HEK293T (cell line): ENCODE measurements at regions not wholly inside any gene's neighbourhood (a gene's known extent, or its start where the extent isn't known, plus 50 kb on each side); places are given as distances from the start of the nearest gene placed in this dataset.

ENCODE experiments used
- CTCF ChIA-PET: fragments of 350-600 bp; formaldehyde crosslinking; extraction: SDS; loops from one replicate; lab custom pipeline; 2021; ENCODE audit warnings: antibody characterized with exemption, inconsistent platforms; lab: Yijun Ruan, JAX
- POLR2A ChIA-PET: fragments of 350-600 bp; formaldehyde crosslinking; extraction: SDS; loops from one replicate; lab custom pipeline; 2020; ENCODE audit warnings: antibody characterized with exemption, inconsistent platforms; lab: Yijun Ruan, JAX
- DNase-seq: peaks from one replicate; pipeline ENCODE4 v3.0.0; 2012; ENCODE audit warnings: mixed read lengths; ENCODE audit errors: extremely low spot score
- ARNT ChIP-seq: fragments of 450-650 bp; IDR thresholded peaks from 2 replicates; pipeline ENCODE4 v1.6.1; 2017; ENCODE audit warnings: mild to moderate bottlenecking
- BHLHE40 ChIP-seq: fragments of 450-650 bp; IDR thresholded peaks from 2 replicates; pipeline ENCODE4 v1.6.1; 2016; ENCODE audit warnings: mild to moderate bottlenecking, moderate library complexity, borderline replicate concordance
- CTBP1 ChIP-seq: fragments of 450-650 bp; IDR thresholded peaks from 2 replicates; pipeline ENCODE4 v1.6.1; 2016; ENCODE audit warnings: borderline replicate concordance
- ELF4 ChIP-seq: fragments of 450-650 bp; IDR thresholded peaks from 2 replicates; pipeline ENCODE4 v1.6.1; 2017; ENCODE audit warnings: antibody characterized with exemption
- FOXA1 ChIP-seq: fragments of 450-650 bp; IDR thresholded peaks from 2 replicates; pipeline ENCODE4 v1.6.1; 2016; ENCODE audit warnings: mild to moderate bottlenecking
- FOXK2 ChIP-seq: fragments of 450-650 bp; IDR thresholded peaks from 2 replicates; pipeline ENCODE4 v1.6.1; 2016; ENCODE audit warnings: mild to moderate bottlenecking
- FOXM1 ChIP-seq: fragments of 450-650 bp; IDR thresholded peaks from 2 replicates; pipeline ENCODE4 v1.6.1; 2017; ENCODE audit warnings: mild to moderate bottlenecking, borderline replicate concordance
- HDGF ChIP-seq: fragments of 450-650 bp; IDR thresholded peaks from 2 replicates; pipeline ENCODE4 v1.6.1; 2017; ENCODE audit warnings: antibody characterized with exemption, borderline replicate concordance
- L3MBTL2 ChIP-seq: fragments of 450-650 bp; conservative IDR thresholded peaks from 2 replicates; pipeline ENCODE4 v1.6.1; 2016; ENCODE audit warnings: mild to moderate bottlenecking
- LEF1 ChIP-seq: fragments of 450-650 bp; IDR thresholded peaks from 2 replicates; pipeline ENCODE4 v1.6.1; 2017; ENCODE audit warnings: mild to moderate bottlenecking, borderline replicate concordance
- NFRKB ChIP-seq: fragments of 450-650 bp; IDR thresholded peaks from 2 replicates; pipeline ENCODE4 v1.6.1; 2016; ENCODE audit warnings: mild to moderate bottlenecking, moderate library complexity
- SP1 ChIP-seq: fragments of 450-650 bp; IDR thresholded peaks from 2 replicates; pipeline ENCODE4 v1.6.1; 2017
- SUZ12 ChIP-seq: fragments of 450-650 bp; IDR thresholded peaks from 2 replicates; pipeline ENCODE4 v1.6.1; 2016; ENCODE audit warnings: mild to moderate bottlenecking
- TARDBP ChIP-seq: fragments of 450-650 bp; IDR thresholded peaks from 2 replicates; pipeline ENCODE4 v1.6.1; 2016
- ZNF384 ChIP-seq: fragments of 450-650 bp; IDR thresholded peaks from 2 replicates; pipeline ENCODE4 v1.6.1; 2016
- TF ChIP-seq, protein P1 (sequence below): fragments of 450-650 bp; IDR thresholded peaks from 2 replicates; pipeline ENCODE4 v1.6.1; 2016

DNA sequence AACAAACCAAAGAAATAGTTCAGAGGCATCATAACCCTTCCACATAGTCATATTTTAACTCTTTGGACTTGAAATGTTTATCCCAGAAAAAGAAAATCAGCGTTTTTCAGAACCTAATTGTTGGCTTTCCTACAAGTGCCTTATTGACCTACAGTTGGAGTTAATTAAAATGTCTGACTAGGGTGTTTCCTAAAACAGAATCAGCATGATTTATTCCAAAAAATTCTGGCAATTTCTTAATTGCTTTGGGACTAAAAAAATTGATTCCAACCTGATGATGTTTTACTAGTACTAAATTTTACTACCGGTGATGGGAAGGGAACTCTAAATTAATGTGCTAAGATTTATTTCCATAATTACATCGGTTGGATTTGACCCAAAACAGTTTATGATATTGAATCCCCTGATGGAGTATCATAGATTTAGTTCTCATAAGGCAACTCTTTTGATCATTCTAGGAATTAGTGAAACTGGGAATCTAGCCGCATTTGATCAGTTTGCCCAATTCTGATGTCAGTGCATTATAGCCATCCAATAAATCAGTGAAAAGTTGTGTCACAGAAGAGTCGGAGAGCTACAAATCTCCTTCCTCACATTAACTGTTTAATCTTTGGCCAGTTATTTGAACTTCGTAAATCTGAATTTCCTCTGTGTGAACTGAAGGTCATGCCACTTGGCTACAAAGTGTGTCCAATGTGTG lies 134.3 kb upstream of the DSEL start:
- CTCF ChIA-PET: no interaction called here

GRCh38 chr18:67646890-67647289 lies 130.4 kb upstream of the DSEL start:
- TF ChIP-seq ZNF384: no peak
- POLR2A ChIA-PET: no interaction called here
- DNase-seq: no peak
- CTCF ChIA-PET: no interaction called here

More for the DNA sequence above, 134.3 kb upstream of the DSEL start:
- TF ChIP-seq ARNT: no peak
- no peak for TF ChIP-seq LEF1
- TF ChIP-seq TARDBP: no peak
- no peak for TF ChIP-seq FOXK2
- TF ChIP-seq SP1: no peak
- no peak for TF ChIP-seq HDGF
- TF ChIP-seq ELF4: no peak
- TF ChIP-seq NFRKB: no peak
- no peak for TF ChIP-seq BHLHE40
- no peak for TF ChIP-seq ZNF384
- TF ChIP-seq, protein P1, sequence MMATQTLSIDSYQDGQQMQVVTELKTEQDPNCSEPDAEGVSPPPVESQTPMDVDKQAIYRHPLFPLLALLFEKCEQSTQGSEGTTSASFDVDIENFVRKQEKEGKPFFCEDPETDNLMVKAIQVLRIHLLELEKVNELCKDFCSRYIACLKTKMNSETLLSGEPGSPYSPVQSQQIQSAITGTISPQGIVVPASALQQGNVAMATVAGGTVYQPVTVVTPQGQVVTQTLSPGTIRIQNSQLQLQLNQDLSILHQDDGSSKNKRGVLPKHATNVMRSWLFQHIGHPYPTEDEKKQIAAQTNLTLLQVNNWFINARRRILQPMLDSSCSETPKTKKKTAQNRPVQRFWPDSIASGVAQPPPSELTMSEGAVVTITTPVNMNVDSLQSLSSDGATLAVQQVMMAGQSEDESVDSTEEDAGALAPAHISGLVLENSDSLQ: no peak
- TF ChIP-seq SUZ12: no peak
- TF ChIP-seq CTBP1: no peak
- TF ChIP-seq L3MBTL2: no peak
- TF ChIP-seq FOXA1: no peak
- no peak for TF ChIP-seq FOXM1
- POLR2A ChIA-PET: no interaction called here
- no peak for DNase-seq

GRCh38 chr18:67644226-67644625 lies 127.7 kb upstream of the DSEL start:
- TF ChIP-seq NFRKB: no peak
- TF ChIP-seq BHLHE40: no peak
- TF ChIP-seq CTBP1: no peak
- TF ChIP-seq ZNF384: no peak
- no peak for TF ChIP-seq SP1
- no peak for TF ChIP-seq TARDBP
- TF ChIP-seq FOXM1: no peak
- no peak for TF ChIP-seq HDGF
- no peak for TF ChIP-seq SUZ12
- TF ChIP-seq FOXK2: no peak
- TF ChIP-seq L3MBTL2: no peak
- TF ChIP-seq FOXA1: no peak
- TF ChIP-seq ARNT: no peak
- no peak for TF ChIP-seq ELF4
- TF ChIP-seq, protein P1: no peak
- DNase-seq: no peak
- POLR2A ChIA-PET: no interaction called here
- CTCF ChIA-PET: no interaction called here

GRCh38 chr18:67639872-67640271 lies 123.4 kb upstream of the DSEL start:
- ChIA-PET CTCF (no interaction called here), POLR2A (no interaction called here)
- DNase-seq: no peak
- TF ChIP-seq LEF1: no peak

DNA sequence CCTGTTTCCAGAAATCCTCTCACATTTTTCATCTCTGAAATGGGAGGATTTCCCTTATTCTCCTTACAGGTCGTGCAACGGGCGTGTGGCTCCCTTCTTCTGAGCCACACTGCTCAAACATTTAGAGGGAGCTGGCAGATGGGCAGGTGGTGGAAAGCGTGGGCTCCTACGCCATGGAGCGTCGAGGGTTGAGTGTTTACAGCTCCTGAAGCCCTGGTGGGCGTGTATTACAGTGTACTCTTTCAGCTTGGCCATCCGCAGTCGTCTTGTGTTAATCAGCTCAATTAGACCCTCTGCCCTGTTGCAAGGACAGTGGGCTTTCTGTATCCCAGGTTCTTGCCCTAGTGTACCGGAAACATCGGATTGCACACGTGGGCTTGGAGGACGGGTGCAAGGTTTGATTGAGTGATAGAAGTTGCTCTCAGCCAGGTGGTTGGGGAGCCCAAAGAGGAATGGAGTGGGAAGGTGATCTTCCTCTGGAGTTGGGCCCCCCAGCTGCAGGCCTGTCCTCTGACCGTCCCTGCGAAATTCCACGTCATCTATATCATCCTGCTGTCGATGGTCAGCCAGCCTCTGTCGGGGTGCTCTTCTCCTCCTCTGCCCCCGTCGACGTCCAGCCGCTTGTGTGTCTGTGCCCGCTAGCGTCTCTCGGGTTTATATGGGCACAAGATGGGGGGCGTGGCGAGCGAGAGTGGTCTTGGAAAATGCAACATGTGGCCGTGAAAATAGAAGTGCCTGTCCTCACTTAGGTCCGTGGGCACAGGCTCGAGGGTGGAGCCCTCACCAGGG lies 120.3 kb upstream of the DSEL start:
- ChIA-PET CTCF (no interaction called here), POLR2A (no interaction called here)
- TF ChIP-seq ELF4 (no peak), TARDBP (no peak), FOXM1 (no peak), L3MBTL2 (no peak), CTBP1 (no peak), BHLHE40 (no peak), NFRKB (no peak), LEF1 (no peak), FOXK2 (no peak), SUZ12 (no peak), ZNF384 (no peak), FOXA1 (no peak), HDGF (no peak)
- TF ChIP-seq, protein P1: no peak
- no peak for DNase-seq

DNA sequence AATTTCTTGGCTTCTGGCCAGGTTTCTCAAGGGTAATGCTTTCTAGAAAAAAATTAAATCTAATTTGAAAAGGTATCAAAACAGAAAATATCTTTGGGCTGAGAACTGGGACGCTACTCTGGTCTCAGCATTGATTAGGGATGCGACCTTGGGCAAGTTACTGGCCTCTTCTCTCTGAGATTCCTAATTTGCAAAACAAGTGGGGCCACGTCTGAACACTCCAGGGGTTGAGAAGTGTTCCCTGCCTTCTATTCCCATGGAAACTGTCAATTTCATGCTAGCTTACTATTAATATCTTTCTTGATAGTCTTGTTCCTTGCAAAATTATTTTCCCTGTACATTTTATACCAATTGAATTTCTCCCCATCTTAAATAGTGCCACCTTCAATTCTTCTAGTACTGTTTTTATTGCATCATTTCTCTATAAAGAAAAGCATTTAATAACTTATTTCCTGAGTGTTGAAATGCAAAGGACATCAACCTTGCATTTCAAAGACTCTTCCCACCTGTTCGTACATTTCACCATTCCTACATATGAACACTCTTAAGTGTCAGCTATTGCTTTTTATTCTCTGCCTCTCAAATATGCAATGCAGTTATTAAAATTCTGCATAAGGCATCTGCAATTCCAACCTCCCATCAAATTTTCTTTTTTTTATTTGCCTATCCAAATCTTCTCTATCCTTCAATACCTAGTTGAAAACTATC lies 118.3 kb upstream of the DSEL start:
- ChIA-PET POLR2A (no interaction called here), CTCF (no interaction called here)
- TF ChIP-seq CTBP1 (no peak), HDGF (no peak), ZNF384 (no peak), FOXK2 (no peak), ELF4 (no peak), LEF1 (no peak), NFRKB (no peak), BHLHE40 (no peak), SUZ12 (no peak), FOXM1 (no peak), SP1 (no peak), L3MBTL2 (no peak), FOXA1 (no peak), TARDBP (no peak), ARNT (no peak)
- TF ChIP-seq, protein P1: no peak
- DNase-seq: no peak
